ENCODE measurements at regions not wholly inside any gene's neighbourhood (a gene's known extent, or its start where the extent isn't known, plus 50 kb on each side); places are given as distances from the start of the nearest gene placed in this dataset.

DNA sequence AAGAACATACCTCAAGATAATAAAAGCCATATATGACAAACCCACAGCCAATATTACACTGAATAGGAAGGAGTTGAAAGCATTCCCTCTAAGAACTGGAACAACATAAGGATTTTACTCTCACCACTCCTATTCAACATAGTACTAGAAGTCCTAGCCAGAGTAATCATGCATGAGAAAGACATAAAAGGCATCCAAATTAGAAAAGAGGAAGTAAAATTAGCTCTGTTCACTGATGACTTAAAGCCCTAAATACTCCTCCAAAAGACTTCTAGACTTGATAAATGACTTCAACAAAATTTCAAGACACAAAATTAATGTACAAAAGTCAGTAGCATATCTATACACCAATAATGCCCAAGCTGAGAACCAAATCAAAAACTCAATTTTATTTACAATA lies 235.7 kb downstream of the NKX6-1 start:
- no peaks in the 10 kb centered on the region; the same call in 1 of the 2 replicates for H3K27me3 Mint-ChIP-seq (ENCODE audit: low read depth)
- Histone ChIP-seq H4K91ac (ENCODE audit: insufficient read length, low read depth, low read length) (no peak overlapping the region), H3K23ac (ENCODE audit: insufficient read length, low read depth, low read length) (no peak overlapping the region), H4K20me1 (ENCODE audit: control insufficient read depth, insufficient read depth, insufficient read length) (no peaks in the 10 kb centered on the region), H3K79me2 (ENCODE audit: insufficient read depth, low read length) (no peaks in the 10 kb centered on the region), H4K8ac (replicated peaks; ENCODE audit: insufficient read length, low read depth, low read length) (no peak overlapping the region), H2BK5ac (ENCODE audit: insufficient read length, low read length) (no peak overlapping the region), H3K27ac (ENCODE audit: insufficient read length, low read depth, low read length) (no peak overlapping the region), H2BK120ac (ENCODE audit: low read depth, low read length, poor library complexity, severe bottlenecking) (no peak overlapping the region), H3K4ac (ENCODE audit: low read depth, low read length) (no peak overlapping the region), H3K4me2 (ENCODE audit: insufficient read depth, insufficient read length, low read length) (no peak overlapping the region), H3K9me3 (ENCODE audit: control insufficient read depth, low read depth, low read length) (no peaks in the 10 kb centered on the region), H3K18ac (ENCODE audit: insufficient read length, low read depth, low read length) (no peak overlapping the region), H3T11ph (ENCODE audit: low read length) (no peak overlapping the region), H3K79me1 (ENCODE audit: insufficient read depth, low read depth, low read length, poor library complexity, severe bottlenecking) (no peaks in the 10 kb centered on the region), H3K9ac (ENCODE audit: extremely low read depth, insufficient read length, low read length) (no peak overlapping the region), H3K56ac (ENCODE audit: insufficient read length, low read depth, low read length) (no peak overlapping the region), H2AFZ (ENCODE audit: low read length) (no peak overlapping the region), H2BK15ac (ENCODE audit: low read depth, low read length) (no peak overlapping the region), H2AK5ac (ENCODE audit: insufficient read length, low read length) (no peak overlapping the region), H3K14ac (ENCODE audit: insufficient read depth, low read length) (no peak overlapping the region), H4K5ac (ENCODE audit: insufficient read length, low read depth, low read length) (no peak overlapping the region), H2BK12ac (ENCODE audit: insufficient read length, low read depth, low read length) (no peak overlapping the region), H3K27me3 (ENCODE audit: insufficient read depth, low read length) (no peaks in the 10 kb centered on the region), H3K23me2 (ENCODE audit: insufficient read length, low read depth, low read length, poor library complexity, severe bottlenecking) (no peaks in the 10 kb centered on the region), H3K4me1 (ENCODE audit: insufficient read depth, low read length) (no peaks in the 10 kb centered on the region), H2BK20ac (ENCODE audit: low read depth, low read length, poor library complexity, severe bottlenecking) (no peak overlapping the region)
- peaks cover 0 to 24% (median 10%) of the 10 kb centered on the region in 3 experiments; a peak in 4 of 7 replicates for H3K36me3 Mint-ChIP-seq (ENCODE audit: insufficient read depth in 1 of 3, low read depth in 3 of 3)
- no peak for DNase-seq
- H3K4me1 Mint-ChIP-seq = peaks cover 5 to 9% of the 10 kb centered on the region in 2 experiments; a peak in 3 of 4 replicates
- TF ChIP-seq, protein P1, sequence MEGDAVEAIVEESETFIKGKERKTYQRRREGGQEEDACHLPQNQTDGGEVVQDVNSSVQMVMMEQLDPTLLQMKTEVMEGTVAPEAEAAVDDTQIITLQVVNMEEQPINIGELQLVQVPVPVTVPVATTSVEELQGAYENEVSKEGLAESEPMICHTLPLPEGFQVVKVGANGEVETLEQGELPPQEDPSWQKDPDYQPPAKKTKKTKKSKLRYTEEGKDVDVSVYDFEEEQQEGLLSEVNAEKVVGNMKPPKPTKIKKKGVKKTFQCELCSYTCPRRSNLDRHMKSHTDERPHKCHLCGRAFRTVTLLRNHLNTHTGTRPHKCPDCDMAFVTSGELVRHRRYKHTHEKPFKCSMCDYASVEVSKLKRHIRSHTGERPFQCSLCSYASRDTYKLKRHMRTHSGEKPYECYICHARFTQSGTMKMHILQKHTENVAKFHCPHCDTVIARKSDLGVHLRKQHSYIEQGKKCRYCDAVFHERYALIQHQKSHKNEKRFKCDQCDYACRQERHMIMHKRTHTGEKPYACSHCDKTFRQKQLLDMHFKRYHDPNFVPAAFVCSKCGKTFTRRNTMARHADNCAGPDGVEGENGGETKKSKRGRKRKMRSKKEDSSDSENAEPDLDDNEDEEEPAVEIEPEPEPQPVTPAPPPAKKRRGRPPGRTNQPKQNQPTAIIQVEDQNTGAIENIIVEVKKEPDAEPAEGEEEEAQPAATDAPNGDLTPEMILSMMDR (conservative IDR thresholded peaks at IDR 0.05) = no peak
- H3K27ac Mint-ChIP-seq = no peak overlapping the region
- peaks cover 14 to 16% of the 10 kb centered on the region in 2 experiments for H3K9me3 Mint-ChIP-seq
- H3K4me3 Mint-ChIP-seq = no peak overlapping the region
